GM18951 (cell line): ENCODE measurements at regions not wholly inside any gene's neighbourhood (a gene's known extent, or its start where the extent isn't known, plus 50 kb on each side); places are given as distances from the start of the nearest gene placed in this dataset.
"Not testable (repeated sequence)": the region's sequence is repeated elsewhere in the genome, so short reads cannot be mapped to it uniquely, and the experiment has no call there.

ENCODE experiments used
- POLR2A ChIP-seq: IDR thresholded peaks from 4 replicates; pipeline ENCODE4 v1.6.1; 2011; ENCODE audit warnings: mild to moderate bottlenecking; ENCODE audit not compliant: insufficient read length, insufficient read depth; ENCODE audit errors: extremely low read depth
- in situ Hi-C: fragments of 300-500 bp; cut with MboI; formaldehyde crosslinking; loops from one replicate; pipeline ENCODE4 v1.12.0; 2022; ENCODE audit warnings: low sequenced_read_pairs, mixed read lengths, inconsistent platforms; ENCODE audit not compliant: unreplicated experiment

GRCh38 chr6:81613606-81614005 is 138.9 kb downstream of the TENT5A start:
- in situ Hi-C loops = no loop called here
- no peak for TF ChIP-seq POLR2A

- TF ChIP-seq POLR2A = no peak
- in situ Hi-C loops = no loop called here
Measured at GRCh38 chr6:81612136-81612535, 140.3 kb downstream of the TENT5A start.

- in situ Hi-C loops = no loop called here
- TF ChIP-seq POLR2A = no peak
Measured at GRCh38 chr6:81609736-81610135, 142.7 kb downstream of the TENT5A start.

- TF ChIP-seq POLR2A = no peak
Measured at GRCh38 chr6:81608776-81609175, 143.7 kb downstream of the TENT5A start.

DNA sequence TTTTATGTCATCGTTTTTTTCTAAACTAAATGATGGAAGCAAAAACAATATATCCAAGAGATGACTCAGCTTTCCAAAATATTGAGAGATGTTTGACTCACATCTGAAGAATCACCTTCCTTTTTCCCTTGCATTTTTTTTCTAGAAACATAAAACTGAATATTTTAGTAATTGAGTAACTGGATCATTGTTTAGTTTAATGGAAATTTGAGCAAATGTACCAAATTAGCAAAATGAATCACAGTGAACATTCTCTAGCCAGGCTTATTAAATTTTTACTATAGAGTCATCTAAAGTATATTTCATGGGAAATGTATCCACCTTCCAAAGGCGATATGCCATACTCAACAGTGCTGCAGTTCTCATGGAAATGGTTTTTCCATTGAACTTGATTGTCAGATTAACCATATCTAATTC is 145.5 kb downstream of the TENT5A start:
- in situ Hi-C loops = no loop called here
- no peak for TF ChIP-seq POLR2A

More at GRCh38 chr6:81608776-81609175, 143.7 kb downstream of the TENT5A start:
- in situ Hi-C loops = no loop called here

- TF ChIP-seq POLR2A = no peak
- in situ Hi-C loops = no loop called here
Measured at GRCh38 chr6:81605526-81605925, 147.0 kb downstream of the TENT5A start.

GRCh38 chr6:81601918-81602317 is 150.6 kb downstream of the TENT5A start:
- in situ Hi-C loops = no loop called here
- TF ChIP-seq POLR2A = no peak

DNA sequence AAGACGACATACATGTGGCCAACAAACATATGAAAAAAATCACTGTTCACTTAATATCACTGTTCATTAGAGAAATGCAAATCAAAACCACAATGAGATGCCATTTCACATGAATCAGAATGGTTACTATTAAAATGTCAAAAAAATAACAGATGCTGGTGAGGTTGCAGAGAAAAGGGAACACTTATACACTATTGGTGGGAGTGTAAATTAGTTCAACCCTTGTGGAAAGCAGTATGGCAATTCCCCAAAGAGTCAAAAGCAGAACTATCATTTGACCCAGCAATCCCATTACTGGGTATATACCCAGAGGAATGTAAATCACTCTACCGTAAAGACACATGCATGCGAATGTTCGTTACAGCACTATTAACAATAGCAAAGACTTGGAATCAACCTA is 152.0 kb downstream of the TENT5A start:
- in situ Hi-C loops = not testable (repeated sequence)

- in situ Hi-C loops = no loop called here
- TF ChIP-seq POLR2A = no peak
Measured at GRCh38 chr6:81594501-81594900, 158.0 kb downstream of the TENT5A start.

GRCh38 chr6:81590314-81590691 is 162.2 kb downstream of the TENT5A start:
- no peak for TF ChIP-seq POLR2A
- in situ Hi-C loops = no loop called here

DNA sequence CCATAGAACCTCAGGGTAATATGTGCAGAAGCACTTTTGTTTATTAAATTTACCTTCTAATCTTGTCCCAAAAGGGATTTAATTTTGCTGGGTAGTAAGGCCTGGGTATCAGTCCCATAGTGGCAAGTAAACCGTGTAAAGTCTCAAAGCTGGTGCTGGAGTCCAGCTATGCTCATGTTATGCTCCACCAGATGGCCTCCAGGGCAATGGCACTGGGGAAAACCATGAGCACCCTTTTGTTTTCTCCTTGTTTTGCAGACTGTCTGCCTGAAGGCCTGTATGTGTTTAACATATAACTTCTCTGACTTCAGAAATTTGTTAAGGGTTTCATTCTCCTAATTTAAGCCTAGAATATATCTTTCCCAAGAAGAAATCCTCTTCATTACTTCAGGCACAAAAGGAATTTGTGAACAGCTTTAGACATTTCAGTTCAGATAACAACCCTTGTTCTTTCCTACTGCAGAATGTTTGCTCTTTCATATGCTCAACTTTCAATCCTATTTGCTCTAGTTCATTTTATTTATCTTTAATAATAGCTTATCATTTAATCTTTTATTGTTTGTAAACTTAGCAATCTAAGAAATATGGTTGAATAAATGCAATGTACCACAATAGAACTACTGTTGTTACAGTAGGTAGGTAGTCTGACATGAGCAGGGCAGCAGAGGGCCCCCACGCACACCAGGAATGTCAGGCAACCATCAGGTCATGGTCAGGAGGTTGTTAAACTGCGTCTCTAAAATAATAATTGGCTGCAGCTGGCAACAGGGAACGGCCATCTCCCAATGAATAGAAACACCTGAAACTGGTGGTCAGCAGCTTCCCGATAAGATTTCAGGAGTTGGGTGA is 162.8 kb downstream of the TENT5A start:
- in situ Hi-C loops = no loop called here
- TF ChIP-seq POLR2A = no peak

DNA sequence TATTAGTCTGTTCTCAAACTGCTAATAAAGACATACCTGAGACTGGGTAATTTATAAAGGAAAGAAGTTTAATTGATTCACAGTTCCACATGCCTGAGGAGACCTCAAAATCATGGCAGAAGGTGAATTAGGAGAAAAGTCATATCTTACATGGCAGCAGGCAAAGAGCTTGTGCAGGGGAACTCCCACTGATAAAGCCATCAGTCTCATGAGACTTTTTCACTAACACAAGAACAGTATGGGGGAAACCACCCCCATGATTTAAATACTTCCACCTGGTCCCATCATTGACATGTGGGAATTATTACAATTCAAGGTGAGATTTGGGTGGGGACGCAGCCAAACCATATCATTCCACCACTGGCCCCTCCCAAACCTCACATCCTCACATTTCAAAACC is 166.8 kb downstream of the TENT5A start:
- in situ Hi-C loops = not testable (repeated sequence)

- in situ Hi-C loops = not testable (repeated sequence)
Measured at GRCh38 chr6:81584156-81584555, 168.3 kb downstream of the TENT5A start.

DNA sequence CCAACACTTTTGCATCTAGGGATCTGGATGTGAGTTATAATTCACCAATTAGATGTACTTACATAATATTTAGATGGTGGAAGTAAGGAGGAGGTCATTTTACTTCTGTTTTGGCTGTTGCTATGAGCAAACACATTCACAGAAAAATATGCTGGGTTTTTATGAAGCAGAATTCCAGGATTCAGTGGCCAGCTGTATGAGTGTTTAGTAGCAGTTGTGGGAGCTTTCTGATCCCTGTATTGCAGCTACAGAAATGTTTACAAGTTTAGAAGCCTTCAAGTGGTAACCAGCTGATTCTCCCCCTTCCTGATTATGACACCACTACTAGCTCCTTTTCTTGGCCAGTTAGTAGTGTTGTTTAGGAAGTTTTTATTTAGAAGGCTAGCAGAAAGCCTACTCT is 177.0 kb downstream of the TENT5A start:
- in situ Hi-C loops = no loop called here
- TF ChIP-seq POLR2A = no peak

DNA sequence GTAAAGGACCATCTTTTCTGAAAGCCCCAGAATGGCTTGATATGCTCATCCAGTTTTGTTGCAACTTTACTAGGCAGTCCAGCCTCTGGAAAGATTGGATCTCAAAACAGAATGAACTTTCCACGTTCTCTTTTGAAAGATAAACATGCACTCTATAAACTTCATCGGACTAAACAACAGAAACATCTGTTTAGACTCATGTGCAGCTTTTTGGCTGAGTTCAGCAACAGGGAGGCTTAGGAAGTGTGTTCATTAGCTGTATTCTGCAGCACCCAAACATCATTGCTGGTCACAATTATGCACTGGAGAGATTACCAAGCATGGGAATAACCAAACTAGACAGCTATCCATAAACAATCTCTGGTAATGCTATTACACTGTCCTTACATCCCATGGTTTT is 180.5 kb downstream of the TENT5A start:
- TF ChIP-seq POLR2A = no peak
- in situ Hi-C loops = no loop called here
